Body of pancreas (tissue), 4 donors: ENCODE measurements at regions not wholly inside any gene's neighbourhood (a gene's known extent, or its start where the extent isn't known, plus 50 kb on each side); places are given as distances from the start of the nearest gene placed in this dataset.
"Not testable (repeated sequence)": the region's sequence is repeated elsewhere in the genome, so short reads cannot be mapped to it uniquely, and the experiment has no call there.

Experiments used
- ATAC-seq: fragments of 150-250 bp; one replicate; pipeline ENCODE4 v1.9.1; 2016
- DNase-seq, 4 donors: peaks; one replicate each; pipeline ENCODE4 v3.0.0-alpha.2; 2019
- H3K27ac ChIP-seq, 4 donors: fragments of 200-600 bp; sonication (generic); 1 replicate in 3 of 4; 2 replicates in 1 of 4; pipeline versions ENCODE4 v1.5.1 to v1.6.1; 2016 to 2019; ENCODE audit warnings: mild to moderate bottlenecking in 1 of 4, mixed read lengths in 1 of 4, moderate library complexity in 1 of 4
- H3K27me3 ChIP-seq, 2 donors: fragments of 200-600 bp; sonication (generic); one replicate each; pipeline ENCODE4 v1.6.0; 2016; ENCODE audit warnings: mild to moderate bottlenecking in 1 of 2
- H3K36me3 ChIP-seq, 2 donors: fragments of 200-600 bp; sonication (generic); replicated peaks in 1 of 2; 2 replicates each; pipeline ENCODE4 v1.5.1; 2016; ENCODE audit warnings: low read depth in 2 of 2; ENCODE audit not compliant: insufficient read depth in 1 of 2
- H3K4me1 ChIP-seq: fragments of 200-600 bp; sonication (generic); one replicate; pipeline ENCODE4 v1.6.0; 2016
- H3K4me3 ChIP-seq, 2 donors: fragments of 200-600 bp; sonication (generic); 1 replicate in 1 of 2; 2 replicates in 1 of 2; pipeline ENCODE4 v1.5.1; 2016 to 2019
- H3K9me3 ChIP-seq, 3 donors: fragments of 200-600 bp; sonication (generic); 1 replicate in 2 of 3; 2 replicates in 1 of 3; pipeline ENCODE4 v1.5.1; 2016
- CTCF ChIP-seq, 7 experiments: fragments of 450-650 bp in 4 of 7; fragments of 200-600 bp in 3 of 7; sonication (generic) in 3 of 7; IDR thresholded peaks; one replicate each; pipeline ENCODE4 v1.5.1; 2016 to 2019; ENCODE audit warnings: antibody characterized with exemption in 7 of 7
- POLR2A ChIP-seq, 3 donors: fragments of 450-650 bp; IDR thresholded peaks; one replicate each; pipeline ENCODE4 v1.6.1; 2016; ENCODE audit warnings: antibody characterized with exemption in 3 of 3, mild to moderate bottlenecking in 2 of 3
- WGBS, 2 donors: methylation state at CpG; one replicate each; pipeline ENCODE4 v1.1.5; 2017; 5-methylcytosine and 5-hydroxymethylcytosine counted together
- intact Hi-C: fragments of 100-400 bp; cut with DNase I; formaldehyde crosslinking; loops from one replicate; pipeline ENCODE4 v1.15.1; 2023

- ATAC-seq (no peak), DNase-seq (no peak)
- intact Hi-C loops, result no loop called here
- 80% methylated on average over 4 of the region's 4 CpGs for WGBS, 2 donors
- no peak overlapping the region for H3K27ac ChIP-seq
- H3K36me3 ChIP-seq, result no peaks in the 10 kb centered on the region
- H3K9me3 ChIP-seq, result no peaks in the 10 kb centered on the region
- H3K4me1 ChIP-seq, result no peaks in the 10 kb centered on the region
- TF ChIP-seq POLR2A (IDR thresholded peaks at IDR 0.05) (no peak), CTCF (IDR thresholded peaks at IDR 0.05) (no peak)
- H3K27me3 ChIP-seq, result no peaks in the 10 kb centered on the region
- H3K4me3 ChIP-seq, result no peak overlapping the region
Observed at GRCh38 chr21:35164380-35164779, 115.3 kb upstream of the RUNX1 start.

- ATAC-seq (no peak), DNase-seq (no peak)
- H3K4me3 ChIP-seq, result no peak overlapping the region
- no peaks in the 10 kb centered on the region for H3K36me3 ChIP-seq
- 41 to 42% methylated on average over 3 of the region's 3 CpGs for WGBS, 2 donors
- H3K9me3 ChIP-seq, result no peaks in the 10 kb centered on the region
- TF ChIP-seq POLR2A (IDR thresholded peaks at IDR 0.05), result no peak
- TF ChIP-seq CTCF (IDR thresholded peaks at IDR 0.05), result no peak
- H3K27ac ChIP-seq, result no peak overlapping the region
- intact Hi-C loops, result no loop called here
- H3K4me1 ChIP-seq, result no peaks in the 10 kb centered on the region
- H3K27me3 ChIP-seq, result no peaks in the 10 kb centered on the region
Observed at GRCh38 chr21:35163411-35163810, 114.3 kb upstream of the RUNX1 start.

GRCh38 chr21:35162831-35163230, 113.7 kb upstream of the RUNX1 start:
- no peaks in the 10 kb centered on the region for H3K27me3 ChIP-seq
- intact Hi-C loops, result no loop called here

GRCh38 chr21:35159881-35160280, 110.8 kb upstream of the RUNX1 start:
- no peaks in the 10 kb centered on the region for H3K9me3 ChIP-seq
- H3K36me3 ChIP-seq, result no peaks in the 10 kb centered on the region
- no peaks in the 10 kb centered on the region for H3K27me3 ChIP-seq
- H3K4me3 ChIP-seq, result no peak overlapping the region
- ATAC-seq, result no peak
- no peak overlapping the region for H3K27ac ChIP-seq
- no peaks in the 10 kb centered on the region for H3K4me1 ChIP-seq
- TF ChIP-seq CTCF (IDR thresholded peaks at IDR 0.05) (no peak), POLR2A (IDR thresholded peaks at IDR 0.05) (no peak)
- DNase-seq, result no peak
- intact Hi-C loops, result no loop called here
- 69 to 77% methylated on average over 4 of the region's 4 CpGs for WGBS, 2 donors

More at GRCh38 chr21:35162831-35163230, 113.7 kb upstream of the RUNX1 start:
- DNase-seq (no peak), ATAC-seq (no peak)
- no peaks in the 10 kb centered on the region for H3K4me1 ChIP-seq
- TF ChIP-seq POLR2A (IDR thresholded peaks at IDR 0.05), result no peak
- TF ChIP-seq CTCF (IDR thresholded peaks at IDR 0.05), result no peak
- no peak overlapping the region for H3K4me3 ChIP-seq
- no peaks in the 10 kb centered on the region for H3K36me3 ChIP-seq
- H3K27ac ChIP-seq, result no peak overlapping the region
- 53 to 59% methylated on average over 3 of the region's 3 CpGs for WGBS, 2 donors
- no peaks in the 10 kb centered on the region for H3K9me3 ChIP-seq

- ATAC-seq, H3K27ac ChIP-seq, intact Hi-C loops: not testable (repeated sequence)
Observed at GRCh38 chr21:35157374-35157773, 108.3 kb upstream of the RUNX1 start.

More at GRCh38 chr21:35157374-35157773, 108.3 kb upstream of the RUNX1 start:
- WGBS, 2 donors, result 82 to 88% methylated on average over 1 of the region's 1 CpG
- not testable (repeated sequence) for H3K27me3 ChIP-seq, DNase-seq, H3K36me3 ChIP-seq, H3K9me3 ChIP-seq, H3K4me1 ChIP-seq, H3K4me3 ChIP-seq
